ENCODE measurements at regions not wholly inside any gene's neighbourhood (a gene's known extent, or its start where the extent isn't known, plus 50 kb on each side); places are given as distances from the start of the nearest gene placed in this dataset.

DNA sequence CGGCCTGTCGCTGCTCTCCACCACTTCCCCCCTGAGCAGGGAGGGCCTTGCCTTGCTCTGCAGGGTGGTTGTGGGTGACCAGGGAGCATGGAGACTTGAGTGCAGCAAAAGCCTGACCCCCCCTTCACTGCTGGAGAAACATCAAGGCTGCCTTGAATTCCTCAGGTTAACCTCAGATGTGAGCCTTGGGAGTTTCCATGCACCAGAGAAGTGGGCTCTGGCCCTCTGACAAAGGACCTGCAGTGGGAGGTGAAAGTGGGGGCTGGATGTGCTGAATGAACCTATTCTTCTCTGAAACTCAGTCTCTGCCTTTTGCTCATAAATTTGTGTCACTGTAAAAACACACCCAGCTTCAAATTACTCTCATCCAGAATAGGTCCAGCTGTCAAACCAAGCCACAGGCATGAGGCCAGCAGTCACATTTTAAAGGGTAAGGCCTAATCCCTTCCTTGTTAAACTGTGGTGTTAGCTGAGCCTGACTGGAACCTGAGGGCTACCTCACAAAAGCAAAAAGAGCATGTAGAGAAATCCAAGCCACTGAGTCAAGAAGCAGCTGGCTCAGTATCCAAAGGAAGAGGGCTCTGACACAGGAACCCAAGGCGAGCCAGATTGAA is 356.8 kb downstream of the CCSER2 start:
- no peak for ATAC-seq (ENCODE audit: low read depth)
- no TSS peak for BruUV-seq (replicated peaks)

More for the DNA sequence above, 356.8 kb downstream of the CCSER2 start:
- H3K27me3 ChIP-seq (ENCODE audit: control insufficient read depth, insufficient read depth, low read length) = no peaks in the 10 kb centered on the region
- no peaks in the 10 kb centered on the region for H3K79me1 ChIP-seq (ENCODE audit: low read depth in 1 of 2, low read length in 2 of 2)
- no peak overlapping the region for H2AK9ac ChIP-seq (replicated peaks; ENCODE audit: low read depth, low read length, poor library complexity)
- H2AFZ ChIP-seq (replicated peaks; ENCODE audit: low read length, poor library complexity) = no peak overlapping the region
- H3K18ac ChIP-seq (ENCODE audit: low read depth, low read length) = no peak overlapping the region
- dilution Hi-C loops (cut with HindIII; ENCODE audit: low sequenced_read_pairs, unreplicated experiment) (no loop called here), intact Hi-C loops (cut with micrococcal nuclease) (no loop called here), in situ Hi-C loops (cut with MboI; ENCODE audit: low sequenced_read_pairs) (no loop called here)
- CTCF ChIA-PET = no interaction called here
- no peak overlapping the region for H3K56ac ChIP-seq (ENCODE audit: extremely low read depth, insufficient read depth, low read length)
- no peaks in the 10 kb centered on the region for H3K36me3 ChIP-seq (ENCODE audit: control insufficient read depth, insufficient read depth, low read length)
- H2AK5ac ChIP-seq (ENCODE audit: low read depth, low read length) = no peak overlapping the region
- POLR2A ChIA-PET (ENCODE audit: unreplicated experiment) = no interaction called here
- WGBS, 2 experiments (ENCODE audit: extremely low coverage in 2 of 2, insufficient read length in 1 of 2) = no CpG with 5 or more reads among the region's 3 CpGs
- no peak overlapping the region for H3K27ac ChIP-seq (ENCODE audit: insufficient read depth, low read length)
- H3K4me3 ChIP-seq (ENCODE audit: insufficient read depth, low read depth, low read length) = no peak overlapping the region
- H3K9ac ChIP-seq (ENCODE audit: low read depth, low read length) = no peak overlapping the region
- H3K4me1 ChIP-seq (ENCODE audit: control insufficient read depth, insufficient read depth, low read length) = no peaks in the 10 kb centered on the region
- no peaks in the 10 kb centered on the region for H4K20me1 ChIP-seq (ENCODE audit: insufficient read depth, low read length)
- H2BK120ac ChIP-seq (ENCODE audit: low read depth, low read length) = no peak overlapping the region
- H3K14ac ChIP-seq (replicated peaks; ENCODE audit: low read depth, low read length) = no peak overlapping the region
- TF ChIP-seq CEBPB (IDR thresholded peaks at IDR 0.05; ENCODE audit: low read depth, low read length) (no peak), MAZ (IDR thresholded peaks at IDR 0.05; ENCODE audit: borderline replicate concordance, low read depth, low read length) (no peak), MXI1 (IDR thresholded peaks at IDR 0.05; ENCODE audit: borderline replicate concordance, low read depth, low read length) (no peak), POLR2A (IDR thresholded peaks at IDR 0.05; ENCODE audit: low read depth, low read length) (no peak), CHD1 (IDR thresholded peaks at IDR 0.05; ENCODE audit: low read depth, low read length) (no peak), RFX5 (IDR thresholded peaks at IDR 0.05; ENCODE audit: low read depth, low read length) (no peak), BHLHE40 (IDR thresholded peaks at IDR 0.05; ENCODE audit: low read depth, low read length) (no peak), FOS (IDR thresholded peaks at IDR 0.05; ENCODE audit: low read depth, low read length) (no peak), SMC3 (IDR thresholded peaks at IDR 0.05; ENCODE audit: low read depth, low read length) (no peak), RCOR1 (IDR thresholded peaks at IDR 0.05; ENCODE audit: insufficient replicate concordance, low read length) (no peak), NFE2L2 (IDR thresholded peaks at IDR 0.05; ENCODE audit: low read depth, low read length) (no peak)
- TF ChIP-seq, protein P1, sequence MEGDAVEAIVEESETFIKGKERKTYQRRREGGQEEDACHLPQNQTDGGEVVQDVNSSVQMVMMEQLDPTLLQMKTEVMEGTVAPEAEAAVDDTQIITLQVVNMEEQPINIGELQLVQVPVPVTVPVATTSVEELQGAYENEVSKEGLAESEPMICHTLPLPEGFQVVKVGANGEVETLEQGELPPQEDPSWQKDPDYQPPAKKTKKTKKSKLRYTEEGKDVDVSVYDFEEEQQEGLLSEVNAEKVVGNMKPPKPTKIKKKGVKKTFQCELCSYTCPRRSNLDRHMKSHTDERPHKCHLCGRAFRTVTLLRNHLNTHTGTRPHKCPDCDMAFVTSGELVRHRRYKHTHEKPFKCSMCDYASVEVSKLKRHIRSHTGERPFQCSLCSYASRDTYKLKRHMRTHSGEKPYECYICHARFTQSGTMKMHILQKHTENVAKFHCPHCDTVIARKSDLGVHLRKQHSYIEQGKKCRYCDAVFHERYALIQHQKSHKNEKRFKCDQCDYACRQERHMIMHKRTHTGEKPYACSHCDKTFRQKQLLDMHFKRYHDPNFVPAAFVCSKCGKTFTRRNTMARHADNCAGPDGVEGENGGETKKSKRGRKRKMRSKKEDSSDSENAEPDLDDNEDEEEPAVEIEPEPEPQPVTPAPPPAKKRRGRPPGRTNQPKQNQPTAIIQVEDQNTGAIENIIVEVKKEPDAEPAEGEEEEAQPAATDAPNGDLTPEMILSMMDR (conservative IDR thresholded peaks at IDR 0.05; ENCODE audit: low read depth, low read length) = no peak
- TF ChIP-seq, protein P2, sequence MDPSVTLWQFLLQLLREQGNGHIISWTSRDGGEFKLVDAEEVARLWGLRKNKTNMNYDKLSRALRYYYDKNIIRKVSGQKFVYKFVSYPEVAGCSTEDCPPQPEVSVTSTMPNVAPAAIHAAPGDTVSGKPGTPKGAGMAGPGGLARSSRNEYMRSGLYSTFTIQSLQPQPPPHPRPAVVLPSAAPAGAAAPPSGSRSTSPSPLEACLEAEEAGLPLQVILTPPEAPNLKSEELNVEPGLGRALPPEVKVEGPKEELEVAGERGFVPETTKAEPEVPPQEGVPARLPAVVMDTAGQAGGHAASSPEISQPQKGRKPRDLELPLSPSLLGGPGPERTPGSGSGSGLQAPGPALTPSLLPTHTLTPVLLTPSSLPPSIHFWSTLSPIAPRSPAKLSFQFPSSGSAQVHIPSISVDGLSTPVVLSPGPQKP (IDR thresholded peaks at IDR 0.05; ENCODE audit: borderline replicate concordance, low read depth, low read length) = no peak
- TF ChIP-seq, protein P3, sequence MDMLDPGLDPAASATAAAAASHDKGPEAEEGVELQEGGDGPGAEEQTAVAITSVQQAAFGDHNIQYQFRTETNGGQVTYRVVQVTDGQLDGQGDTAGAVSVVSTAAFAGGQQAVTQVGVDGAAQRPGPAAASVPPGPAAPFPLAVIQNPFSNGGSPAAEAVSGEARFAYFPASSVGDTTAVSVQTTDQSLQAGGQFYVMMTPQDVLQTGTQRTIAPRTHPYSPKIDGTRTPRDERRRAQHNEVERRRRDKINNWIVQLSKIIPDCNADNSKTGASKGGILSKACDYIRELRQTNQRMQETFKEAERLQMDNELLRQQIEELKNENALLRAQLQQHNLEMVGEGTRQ (IDR thresholded peaks at IDR 0.05; ENCODE audit: low read depth, low read length) = no peak
- no peaks in the 10 kb centered on the region for H3K9me1 ChIP-seq (ENCODE audit: insufficient read depth, low read length)
- no peak overlapping the region for H4K5ac ChIP-seq (ENCODE audit: low read depth, low read length)
- H3K23ac ChIP-seq (ENCODE audit: low read depth, low read length) = no peak overlapping the region
- no peak overlapping the region for H4K8ac ChIP-seq (ENCODE audit: low read depth in 2 of 2, low read length in 2 of 2)
- no peak overlapping the region for H4K91ac ChIP-seq (ENCODE audit: insufficient read depth, low read depth, low read length)
- no peak for DNase-seq
- no peak overlapping the region for H2BK20ac ChIP-seq (ENCODE audit: low read depth, low read length)
- H3K9me3 ChIP-seq (ENCODE audit: control insufficient read depth, insufficient read depth, low read length) = peaks cover 14% of the 10 kb centered on the region; the same call in 1 of the 2 replicates
- H3K4ac ChIP-seq (ENCODE audit: low read depth, low read length) = no peak overlapping the region
- no peak overlapping the region for H2BK5ac ChIP-seq (ENCODE audit: low read depth, low read length, poor library complexity, severe bottlenecking)
- H3K4me2 ChIP-seq (ENCODE audit: low read depth, low read length) = no peak overlapping the region
- no peak overlapping the region for H2BK15ac ChIP-seq (ENCODE audit: low read depth, low read length)
